Prostate gland (tissue), 2 donors: ENCODE measurements at regions not wholly inside any gene's neighbourhood (a gene's known extent, or its start where the extent isn't known, plus 50 kb on each side); places are given as distances from the start of the nearest gene placed in this dataset.

Experiments used
- POLR2AphosphoS5 ChIP-seq: sonication (generic); formaldehyde crosslinking; IDR thresholded peaks from one replicate; pipeline ENCODE4 v1.6.1; 2017; ENCODE audit warnings: antibody characterized with exemption
- TF ChIP-seq, protein P1 (sequence below), 4 experiments: fragments of 200-600 bp in 2 of 4; fragments of 450-650 bp in 2 of 4; sonication (generic) in 2 of 4; IDR thresholded peaks; 1 replicate in 3 of 4; 2 replicates in 1 of 4; pipeline ENCODE4 v1.5.1; 2016 to 2019; ENCODE audit warnings: antibody characterized with exemption in 4 of 4, mild to moderate bottlenecking in 2 of 4, moderate library complexity in 2 of 4

- TF ChIP-seq, protein P1, sequence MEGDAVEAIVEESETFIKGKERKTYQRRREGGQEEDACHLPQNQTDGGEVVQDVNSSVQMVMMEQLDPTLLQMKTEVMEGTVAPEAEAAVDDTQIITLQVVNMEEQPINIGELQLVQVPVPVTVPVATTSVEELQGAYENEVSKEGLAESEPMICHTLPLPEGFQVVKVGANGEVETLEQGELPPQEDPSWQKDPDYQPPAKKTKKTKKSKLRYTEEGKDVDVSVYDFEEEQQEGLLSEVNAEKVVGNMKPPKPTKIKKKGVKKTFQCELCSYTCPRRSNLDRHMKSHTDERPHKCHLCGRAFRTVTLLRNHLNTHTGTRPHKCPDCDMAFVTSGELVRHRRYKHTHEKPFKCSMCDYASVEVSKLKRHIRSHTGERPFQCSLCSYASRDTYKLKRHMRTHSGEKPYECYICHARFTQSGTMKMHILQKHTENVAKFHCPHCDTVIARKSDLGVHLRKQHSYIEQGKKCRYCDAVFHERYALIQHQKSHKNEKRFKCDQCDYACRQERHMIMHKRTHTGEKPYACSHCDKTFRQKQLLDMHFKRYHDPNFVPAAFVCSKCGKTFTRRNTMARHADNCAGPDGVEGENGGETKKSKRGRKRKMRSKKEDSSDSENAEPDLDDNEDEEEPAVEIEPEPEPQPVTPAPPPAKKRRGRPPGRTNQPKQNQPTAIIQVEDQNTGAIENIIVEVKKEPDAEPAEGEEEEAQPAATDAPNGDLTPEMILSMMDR (IDR thresholded peaks at IDR 0.05), result no peak
- TF ChIP-seq POLR2AphosphoS5, result no peak
Measured at GRCh38 chr6:120198033-120198432, 848.5 kb upstream of the MAN1A1 start.
